ENCODE measurements at regions not wholly inside any gene's neighbourhood (a gene's known extent, or its start where the extent isn't known, plus 50 kb on each side); places are given as distances from the start of the nearest gene placed in this dataset.
A peak's percentile ranks its signal among the peaks of the same experiment; 100 is the strongest.

- DNase-seq (ENCODE audit: insufficient read length, low spot score, missing footprints), result no peak
- Histone ChIP-seq H4K20me1 (ENCODE audit: insufficient read depth, low read length) (no peaks in the 10 kb centered on the region), H3K4me1 (ENCODE audit: insufficient read depth, low read length) (no peaks in the 10 kb centered on the region), H3K4me2 (ENCODE audit: insufficient read depth, low read length) (no peak overlapping the region), H2AFZ (ENCODE audit: low read length) (no peak overlapping the region), H3K9me3 (ENCODE audit: low read depth, low read length) (no peaks in the 10 kb centered on the region), H3K27me3 (ENCODE audit: insufficient read depth, low read length) (peaks cover 14% of the 10 kb centered on the region), H3K4me3 (ENCODE audit: insufficient read depth, low read length) (no peak overlapping the region), H3K27ac (ENCODE audit: low read depth, low read length) (no peak overlapping the region), H3K79me2 (ENCODE audit: insufficient read depth, low read length) (no peaks in the 10 kb centered on the region), H3K36me3 (ENCODE audit: insufficient read depth, low read length) (no peaks in the 10 kb centered on the region)
- no peak for TF ChIP-seq CTCF (IDR thresholded peaks at IDR 0.05; ENCODE audit: extremely low read depth, low read depth, low read length)
Measured at GRCh38 chr14:54337314-54337713, 59.5 kb upstream of the CDKN3 start.

GRCh38 chr14:54338696-54339317 lies 58.0 kb upstream of the CDKN3 start:
- no peaks in the 10 kb centered on the region for H3K79me2 ChIP-seq (ENCODE audit: insufficient read depth, low read length)
- no peak for DNase-seq (ENCODE audit: insufficient read length, low spot score, missing footprints)
- peaks cover 14% of the 10 kb centered on the region for H3K27me3 ChIP-seq (ENCODE audit: insufficient read depth, low read length)
- no peak overlapping the region for H3K27ac ChIP-seq (ENCODE audit: low read depth, low read length)
- peak; percentile 67 for TF ChIP-seq CTCF (IDR thresholded peaks at IDR 0.05; ENCODE audit: extremely low read depth, low read depth, low read length)
- H2AFZ ChIP-seq (ENCODE audit: low read length), result no peak overlapping the region
- H3K4me2 ChIP-seq (ENCODE audit: insufficient read depth, low read length), result no peak overlapping the region
- no peaks in the 10 kb centered on the region for H3K9me3 ChIP-seq (ENCODE audit: low read depth, low read length)
- H4K20me1 ChIP-seq (ENCODE audit: insufficient read depth, low read length), result no peaks in the 10 kb centered on the region
- no peaks in the 10 kb centered on the region for H3K36me3 ChIP-seq (ENCODE audit: insufficient read depth, low read length)
- H3K4me1 ChIP-seq (ENCODE audit: insufficient read depth, low read length), result peaks cover 7% of the 10 kb centered on the region
- no peak overlapping the region for H3K4me3 ChIP-seq (ENCODE audit: insufficient read depth, low read length)

GRCh38 chr14:54339771-54340170 lies 57.0 kb upstream of the CDKN3 start:
- Histone ChIP-seq H2AFZ (ENCODE audit: low read length) (no peak overlapping the region), H3K9me3 (ENCODE audit: low read depth, low read length) (no peaks in the 10 kb centered on the region), H3K36me3 (ENCODE audit: insufficient read depth, low read length) (no peaks in the 10 kb centered on the region), H4K20me1 (ENCODE audit: insufficient read depth, low read length) (no peaks in the 10 kb centered on the region), H3K4me2 (ENCODE audit: insufficient read depth, low read length) (no peak overlapping the region), H3K4me1 (ENCODE audit: insufficient read depth, low read length) (peaks cover 11% of the 10 kb centered on the region), H3K4me3 (ENCODE audit: insufficient read depth, low read length) (no peak overlapping the region), H3K79me2 (ENCODE audit: insufficient read depth, low read length) (no peaks in the 10 kb centered on the region), H3K27ac (ENCODE audit: low read depth, low read length) (no peak overlapping the region), H3K27me3 (ENCODE audit: insufficient read depth, low read length) (peaks cover 14% of the 10 kb centered on the region)
- no peak for TF ChIP-seq CTCF (IDR thresholded peaks at IDR 0.05; ENCODE audit: extremely low read depth, low read depth, low read length)
- no peak for DNase-seq (ENCODE audit: insufficient read length, low spot score, missing footprints)

GRCh38 chr14:54342806-54343205 lies 54.0 kb upstream of the CDKN3 start:
- H3K4me2 ChIP-seq (ENCODE audit: insufficient read depth, low read length), result no peak overlapping the region
- H3K27ac ChIP-seq (ENCODE audit: low read depth, low read length), result no peak overlapping the region
- H3K9me3 ChIP-seq (ENCODE audit: low read depth, low read length), result no peaks in the 10 kb centered on the region
- no peaks in the 10 kb centered on the region for H3K36me3 ChIP-seq (ENCODE audit: insufficient read depth, low read length)
- no peaks in the 10 kb centered on the region for H3K79me2 ChIP-seq (ENCODE audit: insufficient read depth, low read length)
- no peak for TF ChIP-seq CTCF (IDR thresholded peaks at IDR 0.05; ENCODE audit: extremely low read depth, low read depth, low read length)
- DNase-seq (ENCODE audit: insufficient read length, low spot score, missing footprints), result no peak
- no peaks in the 10 kb centered on the region for H4K20me1 ChIP-seq (ENCODE audit: insufficient read depth, low read length)
- peaks cover 11% of the 10 kb centered on the region for H3K4me1 ChIP-seq (ENCODE audit: insufficient read depth, low read length)
- H3K27me3 ChIP-seq (ENCODE audit: insufficient read depth, low read length), result peaks cover 5% of the 10 kb centered on the region
- no peak overlapping the region for H2AFZ ChIP-seq (ENCODE audit: low read length)
- no peak overlapping the region for H3K4me3 ChIP-seq (ENCODE audit: insufficient read depth, low read length)
